NCI-H1694 treated with DMSO at 0.1 percent for 48 hours (cell line): ENCODE measurements at regions not wholly inside any gene's neighbourhood (a gene's known extent, or its start where the extent isn't known, plus 50 kb on each side); places are given as distances from the start of the nearest gene placed in this dataset.
"Not testable (repeated sequence)": the region's sequence is repeated elsewhere in the genome, so short reads cannot be mapped to it uniquely, and the experiment has no call there.

Experiments
- DNase-seq: peaks from one replicate; lab custom pipeline; 2025; lab: John Stamatoyannopoulos, UW

- no peak for DNase-seq
Observed at GRCh38 chr10:63783882-63784281, 262.7 kb downstream of the REEP3 start.

- DNase-seq = no peak
Observed at GRCh38 chr10:63788152-63788821, 267.1 kb downstream of the REEP3 start.

GRCh38 chr10:63795094-63795860, 274.1 kb downstream of the REEP3 start:
- DNase-seq = no peak

- DNase-seq = no peak
Observed at GRCh38 chr10:63798599-63799498, 277.6 kb downstream of the REEP3 start.

GRCh38 chr10:63799521-63800300, 278.5 kb downstream of the REEP3 start:
- DNase-seq = no peak

GRCh38 chr10:63801166-63801565, 280.0 kb downstream of the REEP3 start:
- no peak for DNase-seq

- DNase-seq = no peak
Observed at GRCh38 chr10:63806330-63806729, 285.1 kb downstream of the REEP3 start.

- DNase-seq = no peak
Observed at GRCh38 chr10:63812501-63812900, 291.3 kb downstream of the REEP3 start.

- DNase-seq = peak; percentile 50
Observed at GRCh38 chr10:63819753-63820329, 298.6 kb downstream of the REEP3 start.

GRCh38 chr10:63822496-63822895, 301.3 kb downstream of the REEP3 start:
- no peak for DNase-seq

- no peak for DNase-seq
Observed at GRCh38 chr10:63825111-63825510, 303.9 kb downstream of the REEP3 start.

GRCh38 chr10:63825766-63826165, 304.6 kb downstream of the REEP3 start:
- no peak for DNase-seq

GRCh38 chr10:63827018-63827417, 305.8 kb downstream of the REEP3 start:
- not testable (repeated sequence) for DNase-seq

- DNase-seq = no peak
Observed at GRCh38 chr10:63829020-63829419, 307.8 kb downstream of the REEP3 start.

GRCh38 chr10:63829573-63830149, 308.5 kb downstream of the REEP3 start:
- DNase-seq = no peak

GRCh38 chr10:63832686-63833085, 311.5 kb downstream of the REEP3 start:
- DNase-seq = no peak

- DNase-seq = no peak
Observed at GRCh38 chr10:63833411-63834060, 312.3 kb downstream of the REEP3 start.

GRCh38 chr10:63836666-63837442, 315.7 kb downstream of the REEP3 start:
- DNase-seq = no peak

GRCh38 chr10:63841761-63842160, 320.6 kb downstream of the REEP3 start:
- DNase-seq = no peak

- no peak for DNase-seq
Observed at GRCh38 chr10:63843107-63843506, 321.9 kb downstream of the REEP3 start.
